Liver (tissue), 3 donors: ENCODE measurements at regions not wholly inside any gene's neighbourhood (a gene's known extent, or its start where the extent isn't known, plus 50 kb on each side); places are given as distances from the start of the nearest gene placed in this dataset.

Experiments used
- SP1 ChIP-seq: IDR thresholded peaks from 2 replicates; pipeline ENCODE4 v1.6.1; 2018; ENCODE audit warnings: antibody characterized with exemption, mild to moderate bottlenecking
- YY1 ChIP-seq: IDR thresholded peaks from 2 replicates; pipeline ENCODE4 v1.6.1; 2016; ENCODE audit warnings: antibody characterized with exemption, mild to moderate bottlenecking
- ZBTB33 ChIP-seq: IDR thresholded peaks from 2 replicates; pipeline ENCODE4 v1.6.1; 2016; ENCODE audit warnings: antibody characterized with exemption
- TF ChIP-seq, protein P1 (sequence below): fragments of 150-350 bp; IDR thresholded peaks from 2 replicates; pipeline ENCODE4 v1.5.1; 2017; ENCODE audit warnings: improper control_type of control experiment, low read depth, low read length; ENCODE audit not compliant: missing input control
- donor health status: healthy.
- donor health status: healthy.

DNA sequence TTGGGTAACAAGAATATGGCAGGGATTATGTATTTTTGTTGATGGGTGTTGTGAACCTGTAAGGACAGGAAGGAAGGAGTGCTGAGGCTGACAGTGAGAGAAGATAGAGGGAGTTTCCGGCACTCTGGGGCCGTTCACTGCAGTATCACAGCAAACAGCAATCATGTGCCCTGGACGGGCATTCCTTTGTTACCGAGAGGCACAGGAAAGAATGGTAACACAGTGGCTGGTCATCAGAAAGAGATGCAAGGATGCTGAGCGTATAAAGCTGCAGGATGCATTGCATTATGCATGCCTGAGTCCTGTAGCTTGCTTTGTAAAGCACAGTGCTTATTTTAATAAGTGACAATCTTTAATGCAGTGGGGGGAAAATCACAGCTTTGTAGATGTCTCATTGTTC lies 286.8 kb downstream of the RPS24 start:
- TF ChIP-seq, protein P1, sequence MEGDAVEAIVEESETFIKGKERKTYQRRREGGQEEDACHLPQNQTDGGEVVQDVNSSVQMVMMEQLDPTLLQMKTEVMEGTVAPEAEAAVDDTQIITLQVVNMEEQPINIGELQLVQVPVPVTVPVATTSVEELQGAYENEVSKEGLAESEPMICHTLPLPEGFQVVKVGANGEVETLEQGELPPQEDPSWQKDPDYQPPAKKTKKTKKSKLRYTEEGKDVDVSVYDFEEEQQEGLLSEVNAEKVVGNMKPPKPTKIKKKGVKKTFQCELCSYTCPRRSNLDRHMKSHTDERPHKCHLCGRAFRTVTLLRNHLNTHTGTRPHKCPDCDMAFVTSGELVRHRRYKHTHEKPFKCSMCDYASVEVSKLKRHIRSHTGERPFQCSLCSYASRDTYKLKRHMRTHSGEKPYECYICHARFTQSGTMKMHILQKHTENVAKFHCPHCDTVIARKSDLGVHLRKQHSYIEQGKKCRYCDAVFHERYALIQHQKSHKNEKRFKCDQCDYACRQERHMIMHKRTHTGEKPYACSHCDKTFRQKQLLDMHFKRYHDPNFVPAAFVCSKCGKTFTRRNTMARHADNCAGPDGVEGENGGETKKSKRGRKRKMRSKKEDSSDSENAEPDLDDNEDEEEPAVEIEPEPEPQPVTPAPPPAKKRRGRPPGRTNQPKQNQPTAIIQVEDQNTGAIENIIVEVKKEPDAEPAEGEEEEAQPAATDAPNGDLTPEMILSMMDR: no peak
- TF ChIP-seq SP1 (no peak), ZBTB33 (no peak), YY1 (no peak)
